ENCODE measurements at regions not wholly inside any gene's neighbourhood (a gene's known extent, or its start where the extent isn't known, plus 50 kb on each side); places are given as distances from the start of the nearest gene placed in this dataset.

DNA sequence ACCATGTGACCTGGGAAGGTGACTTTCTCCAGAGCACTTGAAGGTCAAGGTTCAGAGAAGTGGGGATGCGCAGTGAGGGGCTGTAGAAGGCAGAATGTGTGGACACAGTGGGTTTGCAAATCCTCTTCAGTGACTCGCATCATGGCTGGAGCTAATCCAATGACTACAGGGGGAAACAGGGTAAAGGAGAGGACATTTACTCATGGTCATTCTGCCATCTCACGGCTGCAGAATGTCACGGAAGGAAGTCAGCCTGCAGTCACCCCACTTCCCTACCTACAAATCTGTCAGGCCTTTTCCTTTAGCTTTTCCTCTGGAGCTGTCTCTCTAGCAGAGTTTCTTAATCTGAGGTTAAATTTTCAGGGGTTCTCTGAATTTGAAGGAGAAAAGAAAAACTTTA lies 337.6 kb downstream of the CDC5L start:
- Histone ChIP-seq H3K4me1 (ENCODE audit: control insufficient read depth, insufficient read depth, low read length) (no peaks in the 10 kb centered on the region), H3K4me3 (ENCODE audit: low read length) (no peak overlapping the region), H3K27me3 (ENCODE audit: control insufficient read depth, insufficient read depth, low read length) (no peaks in the 10 kb centered on the region), H3K9me3 (ENCODE audit: control insufficient read depth, insufficient read depth, low read length) (no peaks in the 10 kb centered on the region), H3K27ac (ENCODE audit: low read length) (no peak overlapping the region), H3K36me3 (ENCODE audit: control insufficient read depth, insufficient read depth, low read length) (no peaks in the 10 kb centered on the region)
- no CpG with 5 or more reads among the region's 4 CpGs for WGBS (ENCODE audit: insufficient coverage, insufficient read length)
- DNase-seq (ENCODE audit: low read depth, low spot score): no peak

DNA sequence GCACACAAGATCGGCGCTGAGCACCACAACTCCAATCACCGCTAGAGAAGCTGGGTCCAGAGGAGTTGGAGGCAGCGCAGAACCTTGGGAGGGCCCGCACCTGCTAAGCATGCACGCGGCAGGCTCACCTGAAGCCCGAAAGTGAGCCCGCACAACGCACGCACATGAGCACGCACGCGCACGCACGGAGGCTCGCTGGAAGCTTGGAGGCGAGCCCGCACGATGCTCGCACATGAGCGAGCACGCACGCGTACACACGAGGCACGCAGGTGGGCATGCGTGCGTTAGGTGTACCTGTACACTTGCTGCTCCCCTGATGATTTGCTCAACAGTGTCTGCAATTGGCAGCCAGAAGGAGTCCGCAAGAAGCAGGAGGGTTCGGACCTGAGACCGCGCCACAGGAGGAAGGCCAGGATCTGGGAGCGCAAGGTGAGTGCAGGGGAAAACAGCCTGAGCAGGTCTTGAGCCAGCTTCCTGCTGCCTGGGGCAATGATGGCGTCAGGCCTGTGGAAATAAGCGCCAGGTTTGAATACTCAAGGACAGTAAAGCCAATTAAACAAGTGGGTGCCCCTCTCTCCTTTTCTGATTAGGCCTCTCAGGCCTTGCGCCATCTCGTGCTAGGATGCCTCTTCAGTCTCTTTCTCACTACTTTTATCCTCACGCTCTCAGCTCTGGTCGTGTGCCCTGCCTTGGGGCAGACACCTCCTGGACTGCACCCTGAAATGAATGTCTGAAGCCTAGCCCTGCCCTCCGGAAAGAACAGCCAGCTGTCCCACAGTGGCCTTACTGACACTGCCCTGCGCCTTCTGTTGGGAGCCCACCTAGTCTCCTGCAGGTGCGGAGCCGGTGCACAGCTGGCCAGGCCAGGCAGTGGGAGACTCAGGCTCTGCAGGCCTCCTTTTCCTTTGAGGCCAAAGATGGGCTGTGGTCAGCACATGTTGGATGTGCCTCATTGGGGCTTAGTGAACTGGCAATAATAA lies 340.4 kb downstream of the CDC5L start:
- Histone ChIP-seq H3K36me3 (ENCODE audit: control insufficient read depth, insufficient read depth, low read length) (no peaks in the 10 kb centered on the region), H3K9me3 (ENCODE audit: control insufficient read depth, insufficient read depth, low read length) (no peaks in the 10 kb centered on the region), H3K27me3 (ENCODE audit: control insufficient read depth, insufficient read depth, low read length) (no peaks in the 10 kb centered on the region), H3K27ac (ENCODE audit: low read length) (no peak overlapping the region), H3K4me1 (ENCODE audit: control insufficient read depth, insufficient read depth, low read length) (no peaks in the 10 kb centered on the region), H3K4me3 (ENCODE audit: low read length) (no peak overlapping the region)
- no peak for DNase-seq (ENCODE audit: low read depth, low spot score)
- no CpG with 5 or more reads among the region's 44 CpGs for WGBS (ENCODE audit: insufficient coverage, insufficient read length)

DNA sequence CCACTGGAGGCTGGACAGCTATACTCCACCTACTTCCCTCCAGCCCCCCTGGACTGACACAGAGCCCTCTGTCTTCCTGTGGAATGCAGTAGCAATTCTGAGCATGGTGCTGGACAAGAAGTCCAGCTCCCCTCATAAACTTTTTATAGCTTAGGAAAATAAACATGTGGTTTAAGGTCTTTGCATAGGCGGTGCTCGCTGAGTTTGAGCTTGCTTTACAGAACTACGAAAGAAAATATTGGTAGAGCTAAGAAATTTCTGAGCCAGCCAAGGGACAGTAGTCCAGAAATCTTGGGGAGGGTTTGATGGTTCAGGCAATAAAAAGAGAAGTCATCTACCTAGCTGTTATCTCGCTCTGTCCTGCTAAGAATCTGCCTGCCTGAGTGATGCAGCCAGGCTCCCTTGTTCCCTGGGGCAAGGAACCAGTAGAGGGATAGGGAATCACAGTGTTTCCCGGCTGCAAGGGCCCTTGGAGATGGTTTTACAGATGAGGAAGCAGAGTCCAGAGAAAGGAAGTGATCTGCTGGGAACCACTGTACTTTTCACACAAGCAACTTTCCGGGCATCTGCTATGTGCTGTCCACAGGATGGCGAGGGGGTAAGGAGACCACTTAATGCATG lies 343.4 kb downstream of the CDC5L start:
- H3K4me3 ChIP-seq (ENCODE audit: low read length): no peak overlapping the region
- H3K27me3 ChIP-seq (ENCODE audit: control insufficient read depth, insufficient read depth, low read length): no peaks in the 10 kb centered on the region
- no peaks in the 10 kb centered on the region for H3K4me1 ChIP-seq (ENCODE audit: control insufficient read depth, insufficient read depth, low read length)
- no peak overlapping the region for H3K27ac ChIP-seq (ENCODE audit: low read length)
- DNase-seq (ENCODE audit: low read depth, low spot score): no peak
- WGBS (ENCODE audit: insufficient coverage, insufficient read length): no CpG with 5 or more reads among the region's 7 CpGs
- H3K9me3 ChIP-seq (ENCODE audit: control insufficient read depth, insufficient read depth, low read length): no peaks in the 10 kb centered on the region
- no peaks in the 10 kb centered on the region for H3K36me3 ChIP-seq (ENCODE audit: control insufficient read depth, insufficient read depth, low read length)

DNA sequence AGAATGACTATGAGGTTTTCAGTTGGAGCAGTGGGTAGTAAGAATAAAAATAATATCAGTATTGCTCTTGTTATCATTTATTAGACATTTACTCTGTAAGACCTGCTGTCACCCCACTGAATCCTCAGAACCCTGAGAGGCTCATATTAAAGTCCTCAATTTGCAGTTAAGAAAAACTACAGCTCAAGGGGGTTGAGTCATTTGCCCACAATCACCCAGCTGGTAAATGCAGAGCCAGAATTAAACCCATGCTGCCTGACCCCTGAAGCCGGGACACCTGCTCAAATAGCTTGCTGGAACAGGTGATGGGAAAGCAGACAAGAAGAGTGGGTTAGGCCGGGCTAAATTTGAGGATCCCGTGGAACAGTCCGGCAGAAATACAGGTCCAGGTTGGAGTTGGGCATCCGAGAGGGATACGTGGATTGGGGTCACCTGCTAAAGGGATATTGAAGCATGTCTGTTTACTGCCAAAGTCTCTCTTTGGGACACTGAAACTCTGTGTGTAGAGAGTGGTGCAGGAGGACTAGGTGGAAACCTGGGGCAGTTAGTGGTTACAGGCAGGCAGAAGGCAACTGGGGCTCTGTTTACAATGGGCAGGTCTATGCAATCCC lies 344.1 kb downstream of the CDC5L start:
- no peaks in the 10 kb centered on the region for H3K36me3 ChIP-seq (ENCODE audit: control insufficient read depth, insufficient read depth, low read length)
- no peaks in the 10 kb centered on the region for H3K4me1 ChIP-seq (ENCODE audit: control insufficient read depth, insufficient read depth, low read length)
- no CpG with 5 or more reads among the region's 6 CpGs for WGBS (ENCODE audit: insufficient coverage, insufficient read length)
- DNase-seq (ENCODE audit: low read depth, low spot score): no peak
- no peak overlapping the region for H3K27ac ChIP-seq (ENCODE audit: low read length)
- H3K9me3 ChIP-seq (ENCODE audit: control insufficient read depth, insufficient read depth, low read length): no peaks in the 10 kb centered on the region
- no peaks in the 10 kb centered on the region for H3K27me3 ChIP-seq (ENCODE audit: control insufficient read depth, insufficient read depth, low read length)
- H3K4me3 ChIP-seq (ENCODE audit: low read length): no peak overlapping the region

DNA sequence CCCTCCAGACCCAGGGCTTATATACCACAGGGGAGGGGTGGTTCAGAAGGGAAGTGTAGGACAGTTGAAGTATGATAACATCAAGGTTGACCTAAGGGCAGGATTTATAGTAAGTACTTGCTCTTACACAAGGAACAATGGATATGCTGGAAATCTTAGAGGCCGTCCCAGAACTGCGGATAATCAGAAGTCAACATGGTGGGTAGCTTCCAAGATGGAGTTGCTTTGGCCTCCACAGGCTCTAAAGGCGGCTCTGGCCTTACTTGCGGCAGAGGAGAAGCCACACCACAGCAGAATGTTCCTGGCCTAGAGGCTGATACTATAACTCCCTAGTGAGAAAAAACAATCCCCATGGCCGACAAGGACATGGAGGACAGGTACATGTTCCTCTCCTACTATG lies 344.7 kb downstream of the CDC5L start:
- H3K9me3 ChIP-seq (ENCODE audit: control insufficient read depth, insufficient read depth, low read length): no peaks in the 10 kb centered on the region
- H3K4me1 ChIP-seq (ENCODE audit: control insufficient read depth, insufficient read depth, low read length): no peaks in the 10 kb centered on the region
- DNase-seq (ENCODE audit: low read depth, low spot score): no peak
- no peaks in the 10 kb centered on the region for H3K36me3 ChIP-seq (ENCODE audit: control insufficient read depth, insufficient read depth, low read length)
- no CpG with 5 or more reads among the region's 5 CpGs for WGBS (ENCODE audit: insufficient coverage, insufficient read length)
- H3K27me3 ChIP-seq (ENCODE audit: control insufficient read depth, insufficient read depth, low read length): no peaks in the 10 kb centered on the region
- no peak overlapping the region for H3K4me3 ChIP-seq (ENCODE audit: low read length)
- H3K27ac ChIP-seq (ENCODE audit: low read length): no peak overlapping the region

DNA sequence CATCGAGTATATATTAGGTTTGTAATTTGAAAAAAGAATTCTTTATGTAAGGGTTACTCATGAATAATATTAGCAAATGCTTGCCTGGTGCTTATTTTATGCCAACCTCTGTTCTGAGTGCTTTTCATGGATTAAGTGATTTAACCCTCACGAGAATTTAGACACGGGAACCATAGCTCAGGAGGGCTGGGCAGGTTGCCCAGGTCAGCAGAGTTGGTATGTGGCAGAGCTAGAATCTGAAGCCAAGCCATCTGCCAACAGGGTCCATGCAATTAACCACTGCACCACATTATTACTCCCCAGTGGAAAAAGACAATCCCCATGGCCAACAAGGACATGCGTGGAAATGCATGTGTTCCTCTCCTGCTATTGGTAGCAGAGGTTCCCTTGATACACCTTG lies 345.6 kb downstream of the CDC5L start:
- H3K9me3 ChIP-seq (ENCODE audit: control insufficient read depth, insufficient read depth, low read length): no peaks in the 10 kb centered on the region

DNA sequence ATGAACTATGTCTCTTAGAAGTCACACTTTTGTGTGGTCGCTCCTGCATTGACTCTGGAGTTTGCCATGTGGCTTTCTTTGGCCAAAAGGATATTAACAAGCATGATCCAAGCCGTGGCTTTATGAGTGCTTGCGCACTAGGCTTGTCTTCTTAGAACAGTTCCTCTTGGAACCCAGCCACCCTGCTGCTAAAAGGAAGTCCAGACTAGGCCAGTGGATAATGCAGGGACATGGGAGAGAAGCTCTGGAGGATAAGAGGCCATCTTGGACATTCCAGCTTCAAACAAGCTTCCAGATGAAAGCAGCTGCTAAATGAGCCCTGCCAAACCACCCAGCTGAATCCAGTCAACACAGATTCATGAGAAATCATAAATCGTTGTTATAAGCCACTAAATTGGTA lies 346.4 kb downstream of the CDC5L start:
- Histone ChIP-seq H3K9me3 (ENCODE audit: control insufficient read depth, insufficient read depth, low read length) (no peaks in the 10 kb centered on the region), H3K4me3 (ENCODE audit: low read length) (no peak overlapping the region), H3K27ac (ENCODE audit: low read length) (no peak overlapping the region), H3K4me1 (ENCODE audit: control insufficient read depth, insufficient read depth, low read length) (peaks cover 6% of the 10 kb centered on the region; the same call in 1 of the 2 replicates), H3K27me3 (ENCODE audit: control insufficient read depth, insufficient read depth, low read length) (no peaks in the 10 kb centered on the region), H3K36me3 (ENCODE audit: control insufficient read depth, insufficient read depth, low read length) (no peaks in the 10 kb centered on the region)
- whole genome bisulfite sequencing (ENCODE audit: insufficient coverage, insufficient read length): no CpG with 5 or more reads among the region's 4 CpGs
- no peak for DNase-seq (ENCODE audit: low read depth, low spot score)

More for the DNA sequence above, 345.6 kb downstream of the CDC5L start:
- Histone ChIP-seq H3K4me1 (ENCODE audit: control insufficient read depth, insufficient read depth, low read length) (peaks cover under 1% of the 10 kb centered on the region; the same call in 1 of the 2 replicates), H3K36me3 (ENCODE audit: control insufficient read depth, insufficient read depth, low read length) (no peaks in the 10 kb centered on the region), H3K27ac (ENCODE audit: low read length) (no peak overlapping the region), H3K4me3 (ENCODE audit: low read length) (no peak overlapping the region), H3K27me3 (ENCODE audit: control insufficient read depth, insufficient read depth, low read length) (no peaks in the 10 kb centered on the region)
- no peak for DNase-seq (ENCODE audit: low read depth, low spot score)
- 100% methylated on average over 1 of the region's 4 CpGs for WGBS (ENCODE audit: insufficient coverage, insufficient read length)

DNA sequence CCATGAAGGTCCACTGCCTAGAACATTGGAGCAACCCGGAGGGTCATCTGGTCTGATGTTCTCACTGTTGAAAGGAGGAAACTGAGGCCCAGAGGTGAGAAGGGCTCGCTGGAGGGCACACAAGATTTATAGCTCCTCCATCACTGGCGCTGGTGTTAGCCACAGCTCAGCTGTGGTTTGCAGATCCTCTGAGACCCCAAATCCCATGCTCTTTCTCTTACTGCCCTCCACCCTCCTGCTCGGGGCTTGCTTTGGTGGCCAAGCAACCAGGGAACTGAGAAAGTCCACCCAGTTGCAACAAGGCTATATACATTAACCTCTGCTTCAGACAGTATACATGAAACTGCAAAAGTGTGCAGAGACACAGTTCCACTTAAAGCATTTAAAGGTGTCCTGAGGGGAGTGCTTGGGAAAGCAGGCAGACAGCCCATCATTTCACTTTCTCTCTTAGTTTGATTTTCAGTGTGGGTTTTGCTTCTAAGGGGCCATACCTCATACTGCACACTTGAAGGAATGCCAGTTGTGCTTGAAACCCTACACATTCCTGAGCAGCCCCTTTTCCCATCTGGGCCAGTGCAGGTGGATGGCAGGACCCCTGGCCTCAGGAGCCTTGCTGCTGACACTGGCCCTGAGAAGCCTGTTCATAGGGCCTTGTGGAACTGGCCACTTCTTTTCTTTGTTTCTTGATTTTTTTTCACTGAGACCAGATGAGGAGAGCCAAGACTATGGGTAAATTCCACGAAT lies 347.6 kb downstream of the CDC5L start:
- no CpG with 5 or more reads among the region's 5 CpGs for WGBS (ENCODE audit: insufficient coverage, insufficient read length)

DNA sequence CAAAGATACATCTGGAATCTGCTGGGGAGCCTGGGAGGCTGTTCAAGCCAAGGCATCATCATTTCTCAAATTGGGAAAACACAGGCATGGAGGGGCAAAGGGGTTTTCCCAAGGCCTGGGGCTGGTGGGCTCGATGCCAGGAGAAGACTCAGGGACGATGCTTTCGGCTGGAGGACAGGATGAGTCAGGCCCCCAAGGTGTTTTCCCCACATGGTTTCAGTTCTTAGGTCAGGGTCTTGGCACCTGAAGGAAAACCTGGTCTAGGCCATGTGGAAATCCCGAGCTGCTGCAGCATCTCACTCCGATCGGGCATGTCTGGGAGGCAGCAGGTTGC lies 348.1 kb downstream of the CDC5L start:
- WGBS (ENCODE audit: insufficient coverage, insufficient read length): no CpG with 5 or more reads among the region's 6 CpGs
- Histone ChIP-seq H3K36me3 (ENCODE audit: control insufficient read depth, insufficient read depth, low read length) (no peaks in the 10 kb centered on the region), H3K27ac (ENCODE audit: low read length) (no peak overlapping the region), H3K9me3 (ENCODE audit: control insufficient read depth, insufficient read depth, low read length) (no peaks in the 10 kb centered on the region), H3K4me1 (ENCODE audit: control insufficient read depth, insufficient read depth, low read length) (peaks cover 6% of the 10 kb centered on the region; the same call in 1 of the 2 replicates), H3K27me3 (ENCODE audit: control insufficient read depth, insufficient read depth, low read length) (no peaks in the 10 kb centered on the region), H3K4me3 (ENCODE audit: low read length) (no peak overlapping the region)
- DNase-seq (ENCODE audit: low read depth, low spot score): no peak

More for the DNA sequence above, 347.6 kb downstream of the CDC5L start:
- Histone ChIP-seq H3K27ac (ENCODE audit: low read length) (no peak overlapping the region), H3K4me3 (ENCODE audit: low read length) (no peak overlapping the region), H3K4me1 (ENCODE audit: control insufficient read depth, insufficient read depth, low read length) (peaks cover 6% of the 10 kb centered on the region; the same call in 1 of the 2 replicates), H3K27me3 (ENCODE audit: control insufficient read depth, insufficient read depth, low read length) (no peaks in the 10 kb centered on the region), H3K9me3 (ENCODE audit: control insufficient read depth, insufficient read depth, low read length) (no peaks in the 10 kb centered on the region), H3K36me3 (ENCODE audit: control insufficient read depth, insufficient read depth, low read length) (no peaks in the 10 kb centered on the region)
- no peak for DNase-seq (ENCODE audit: low read depth, low spot score)

DNA sequence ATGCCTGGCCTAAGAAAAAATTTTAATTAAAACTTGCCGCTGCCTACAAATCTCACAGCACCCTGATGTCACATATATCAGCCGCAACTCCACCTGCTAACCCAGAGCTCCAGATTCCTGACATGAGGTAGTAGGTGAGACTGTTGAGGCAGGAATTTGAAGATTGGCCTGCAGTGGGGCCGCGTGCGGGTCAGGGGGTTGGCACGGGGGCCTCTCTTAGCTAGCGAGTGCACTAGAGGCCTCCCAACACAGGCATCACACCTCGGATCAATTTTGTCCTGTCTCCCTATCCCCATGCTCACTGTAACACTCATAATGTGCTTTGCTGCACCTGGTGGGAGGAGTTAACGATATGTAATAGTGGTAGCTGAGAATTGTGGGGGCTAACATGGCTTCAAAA lies 349.8 kb downstream of the CDC5L start:
- H3K4me3 ChIP-seq (ENCODE audit: low read length): no peak overlapping the region
- no peaks in the 10 kb centered on the region for H3K36me3 ChIP-seq (ENCODE audit: control insufficient read depth, insufficient read depth, low read length)
- DNase-seq (ENCODE audit: low read depth, low spot score): no peak
- H3K9me3 ChIP-seq (ENCODE audit: control insufficient read depth, insufficient read depth, low read length): no peaks in the 10 kb centered on the region
- H3K27ac ChIP-seq (ENCODE audit: low read length): no peak overlapping the region
- H3K27me3 ChIP-seq (ENCODE audit: control insufficient read depth, insufficient read depth, low read length): no peaks in the 10 kb centered on the region
- no CpG with 5 or more reads among the region's 9 CpGs for WGBS (ENCODE audit: insufficient coverage, insufficient read length)
- H3K4me1 ChIP-seq (ENCODE audit: control insufficient read depth, insufficient read depth, low read length): peaks cover 6% of the 10 kb centered on the region; the same call in 1 of the 2 replicates

All from iPS DF 6.9 (cell line).